Natural killer cell (primary cell): ENCODE measurements at regions not wholly inside any gene's neighbourhood (a gene's known extent, or its start where the extent isn't known, plus 50 kb on each side); places are given as distances from the start of the nearest gene placed in this dataset.

Experiments
- ATAC-seq, 3 donors: fragments of 150-1000 bp in 2 of 3; fragments of 200-7000 bp in 1 of 3; cut with Tn5 transposase; 1 replicate in 1 of 3; 2 replicates in 2 of 3; pipeline ENCODE4 v1.10.0; 2021; ENCODE audit warnings: mild to moderate bottlenecking in 2 of 3, moderate library complexity in 2 of 3
- DNase-seq, 2 donors: peaks; one replicate each; pipeline versions ENCODE4 v3.0.0 to v3.0.0-alpha.2; 2013 to 2021; ENCODE audit warnings: mixed read lengths in 1 of 2
- H3K27ac ChIP-seq: one replicate; pipeline ENCODE4 v1.5.1; 2013; ENCODE audit warnings: mild to moderate bottlenecking, low read length
- H3K27me3 ChIP-seq: one replicate; pipeline ENCODE4 v1.6.1; 2013; ENCODE audit warnings: low read length; ENCODE audit not compliant: control insufficient read depth, insufficient read depth
- H3K36me3 ChIP-seq: one replicate; pipeline ENCODE4 v1.6.1; 2013; ENCODE audit warnings: low read length; ENCODE audit not compliant: control insufficient read depth, insufficient read depth
- H3K4me1 ChIP-seq: one replicate; pipeline ENCODE4 v1.6.1; 2013; ENCODE audit warnings: low read length; ENCODE audit not compliant: control insufficient read depth, insufficient read depth
- H3K4me3 ChIP-seq: one replicate; pipeline ENCODE4 v1.5.1; 2013; ENCODE audit warnings: low read length
- H3K9me3 ChIP-seq: one replicate; pipeline ENCODE4 v1.6.1; 2013; ENCODE audit warnings: low read length; ENCODE audit not compliant: control insufficient read depth, insufficient read depth
- H3K27ac Mint-ChIP-seq, 2 donors: one replicate each; pipeline ENCODE4 v1.8.0; 2022; ENCODE audit warnings: mild to moderate bottlenecking in 2 of 2, mixed read lengths in 2 of 2, moderate library complexity in 1 of 2
- H3K27me3 Mint-ChIP-seq, 2 donors: one replicate each; pipeline ENCODE4 v1.8.0; 2022; ENCODE audit warnings: low read depth in 2 of 2, mixed read lengths in 2 of 2
- H3K36me3 Mint-ChIP-seq: one replicate; pipeline ENCODE4 v1.8.0; 2022; ENCODE audit warnings: mixed read lengths
- H3K4me1 Mint-ChIP-seq, 2 donors: one replicate each; pipeline ENCODE4 v1.8.0; 2022; ENCODE audit warnings: mixed read lengths in 2 of 2
- H3K4me3 Mint-ChIP-seq: one replicate; pipeline ENCODE4 v1.8.0; 2022; ENCODE audit warnings: mild to moderate bottlenecking, moderate library complexity, mixed read lengths
- H3K9me3 Mint-ChIP-seq, 2 donors: one replicate each; pipeline ENCODE4 v1.8.0; 2022; ENCODE audit warnings: mixed read lengths in 2 of 2
- WGBS: methylation state at CpG from one replicate; pipeline ENCODE4 v1.1.7; 2013; ENCODE audit warnings: missing lambda C conversion rate; ENCODE audit not compliant: insufficient coverage; 5-methylcytosine and 5-hydroxymethylcytosine counted together
- intact Hi-C: fragments of 100-400 bp; cut with micrococcal nuclease; formaldehyde crosslinking; loops from one replicate; pipeline ENCODE4 v1.14.2; 2022
- TF ChIP-seq, protein P1 (sequence below): fragments of 200-600 bp; IDR thresholded peaks from one replicate; pipeline ENCODE4 v1.8.0; 2022; ENCODE audit warnings: antibody characterized with exemption

DNA sequence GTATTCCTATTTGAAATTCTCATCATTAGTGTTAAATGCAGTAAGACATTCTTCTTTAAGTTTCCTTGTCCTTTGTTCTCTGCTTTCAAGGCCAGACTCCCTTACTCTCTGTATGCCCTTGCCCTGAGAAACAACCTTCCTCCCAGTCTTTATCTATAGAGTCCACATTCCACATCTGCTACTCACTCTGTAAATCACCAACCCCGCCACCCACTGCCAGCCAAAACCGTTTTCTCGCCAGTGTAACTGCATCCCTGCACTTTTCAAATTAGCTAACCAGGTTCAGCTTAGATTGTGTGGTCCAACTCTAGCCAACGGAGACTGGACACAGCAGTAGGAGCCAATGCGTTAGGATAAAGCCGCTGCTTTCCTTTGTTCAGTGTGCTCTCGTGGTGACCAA lies 402.4 kb upstream of the PDZRN3 start:
- no peaks in the 10 kb centered on the region for H3K4me1 ChIP-seq
- intact Hi-C loops = no loop called here
- ATAC-seq = no peak
- TF ChIP-seq, protein P1, sequence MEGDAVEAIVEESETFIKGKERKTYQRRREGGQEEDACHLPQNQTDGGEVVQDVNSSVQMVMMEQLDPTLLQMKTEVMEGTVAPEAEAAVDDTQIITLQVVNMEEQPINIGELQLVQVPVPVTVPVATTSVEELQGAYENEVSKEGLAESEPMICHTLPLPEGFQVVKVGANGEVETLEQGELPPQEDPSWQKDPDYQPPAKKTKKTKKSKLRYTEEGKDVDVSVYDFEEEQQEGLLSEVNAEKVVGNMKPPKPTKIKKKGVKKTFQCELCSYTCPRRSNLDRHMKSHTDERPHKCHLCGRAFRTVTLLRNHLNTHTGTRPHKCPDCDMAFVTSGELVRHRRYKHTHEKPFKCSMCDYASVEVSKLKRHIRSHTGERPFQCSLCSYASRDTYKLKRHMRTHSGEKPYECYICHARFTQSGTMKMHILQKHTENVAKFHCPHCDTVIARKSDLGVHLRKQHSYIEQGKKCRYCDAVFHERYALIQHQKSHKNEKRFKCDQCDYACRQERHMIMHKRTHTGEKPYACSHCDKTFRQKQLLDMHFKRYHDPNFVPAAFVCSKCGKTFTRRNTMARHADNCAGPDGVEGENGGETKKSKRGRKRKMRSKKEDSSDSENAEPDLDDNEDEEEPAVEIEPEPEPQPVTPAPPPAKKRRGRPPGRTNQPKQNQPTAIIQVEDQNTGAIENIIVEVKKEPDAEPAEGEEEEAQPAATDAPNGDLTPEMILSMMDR = no peak
- Mint-ChIP-seq H3K4me1 (no peaks in the 10 kb centered on the region), H3K27ac (no peak overlapping the region), H3K27me3 (no peaks in the 10 kb centered on the region), H3K36me3 (peaks cover 12% of the 10 kb centered on the region), H3K4me3 (no peak overlapping the region), H3K9me3 (peaks cover 18 to 21% of the 10 kb centered on the region in 2 donors)
- 86% methylated on average over 7 of the region's 7 CpGs for WGBS
- no peaks in the 10 kb centered on the region for H3K27me3 ChIP-seq
- no peaks in the 10 kb centered on the region for H3K36me3 ChIP-seq
- no peak overlapping the region for H3K27ac ChIP-seq
- DNase-seq = no peak
- H3K4me3 ChIP-seq = no peak overlapping the region
- H3K9me3 ChIP-seq = peaks cover 7% of the 10 kb centered on the region

DNA sequence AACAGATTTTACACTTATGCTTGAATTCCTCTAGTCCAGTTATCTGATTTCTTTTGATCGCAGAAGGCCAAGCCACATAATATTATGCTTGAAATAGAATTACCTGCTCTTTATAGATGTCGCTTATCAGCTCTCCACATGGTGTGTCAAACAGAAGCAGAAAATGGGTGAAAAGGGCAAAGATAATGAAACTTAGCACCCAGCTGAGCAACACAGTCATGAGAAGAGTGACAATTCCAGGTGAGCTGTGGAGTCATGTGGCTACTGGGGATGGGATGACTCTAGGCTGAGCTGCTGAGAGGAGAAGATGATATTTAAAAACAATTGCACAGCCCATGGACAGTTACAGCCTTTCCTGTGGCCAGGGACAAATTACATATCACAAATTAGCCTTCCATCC lies 398.7 kb upstream of the PDZRN3 start:
- Mint-ChIP-seq H3K27me3 (no peaks in the 10 kb centered on the region), H3K27ac (no peak overlapping the region), H3K36me3 (no peaks in the 10 kb centered on the region), H3K4me3 (no peak overlapping the region), H3K4me1 (no peaks in the 10 kb centered on the region), H3K9me3 (peaks cover 16 to 22% of the 10 kb centered on the region in 2 donors)
- Histone ChIP-seq H3K4me1 (no peaks in the 10 kb centered on the region), H3K4me3 (no peak overlapping the region), H3K36me3 (no peaks in the 10 kb centered on the region), H3K9me3 (peaks cover 7% of the 10 kb centered on the region), H3K27me3 (no peaks in the 10 kb centered on the region), H3K27ac (no peak overlapping the region)
- intact Hi-C loops = no loop called here
- TF ChIP-seq, protein P1 = no peak
- 84% methylated on average over 2 of the region's 2 CpGs for WGBS
- DNase-seq (no peak), ATAC-seq (no peak)

- Mint-ChIP-seq H3K9me3 (peaks cover 13 to 14% of the 10 kb centered on the region in 2 donors), H3K36me3 (no peaks in the 10 kb centered on the region), H3K27me3 (no peaks in the 10 kb centered on the region), H3K27ac (no peak overlapping the region), H3K4me1 (no peaks in the 10 kb centered on the region), H3K4me3 (no peak overlapping the region)
- DNase-seq (no peak), ATAC-seq (no peak)
- WGBS = 82% methylated on average over 2 of the region's 2 CpGs
- intact Hi-C loops = no loop called here
- Histone ChIP-seq H3K27ac (no peak overlapping the region), H3K9me3 (peaks cover 3% of the 10 kb centered on the region), H3K36me3 (no peaks in the 10 kb centered on the region), H3K27me3 (no peaks in the 10 kb centered on the region), H3K4me3 (no peak overlapping the region), H3K4me1 (no peaks in the 10 kb centered on the region)
- TF ChIP-seq, protein P1 = no peak
These were observed 396.7 kb upstream of the PDZRN3 start for GRCh38 chr3:74021449-74021848.
